Central memory CD4-positive, alpha-beta T cell (primary cell): ENCODE measurements at regions not wholly inside any gene's neighbourhood (a gene's known extent, or its start where the extent isn't known, plus 50 kb on each side); places are given as distances from the start of the nearest gene placed in this dataset.
"Not testable (repeated sequence)": the region's sequence is repeated elsewhere in the genome, so short reads cannot be mapped to it uniquely, and the experiment has no call there.

ENCODE experiments used
- DNase-seq: peaks from one replicate; pipeline ENCODE4 v3.0.0; 2022

GRCh38 chr11:116698080-116698479 is 74.7 kb downstream of the BUD13 start:
- DNase-seq = no peak

GRCh38 chr11:116697639-116698038 is 75.1 kb downstream of the BUD13 start:
- no peak for DNase-seq

DNA sequence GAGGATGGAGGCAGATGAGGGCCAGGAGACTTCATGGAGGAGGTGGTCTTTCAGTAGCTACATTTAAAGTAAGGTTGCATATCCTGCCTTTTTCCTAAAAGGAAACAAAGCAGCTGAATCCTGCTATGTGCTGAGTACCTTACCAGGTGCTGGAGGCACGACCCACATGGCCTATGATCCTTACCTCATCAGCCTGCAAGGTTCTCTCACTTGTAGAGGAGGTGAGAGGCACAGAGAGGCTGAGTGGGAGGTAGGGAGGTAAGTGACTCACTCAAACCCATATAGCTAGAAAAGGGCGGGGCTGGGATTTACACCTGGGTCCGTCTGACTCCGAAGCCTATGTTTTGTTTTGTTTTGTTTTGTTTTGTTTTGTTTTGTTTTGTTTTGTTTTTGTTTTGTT is 75.8 kb downstream of the BUD13 start:
- DNase-seq = no peak

DNA sequence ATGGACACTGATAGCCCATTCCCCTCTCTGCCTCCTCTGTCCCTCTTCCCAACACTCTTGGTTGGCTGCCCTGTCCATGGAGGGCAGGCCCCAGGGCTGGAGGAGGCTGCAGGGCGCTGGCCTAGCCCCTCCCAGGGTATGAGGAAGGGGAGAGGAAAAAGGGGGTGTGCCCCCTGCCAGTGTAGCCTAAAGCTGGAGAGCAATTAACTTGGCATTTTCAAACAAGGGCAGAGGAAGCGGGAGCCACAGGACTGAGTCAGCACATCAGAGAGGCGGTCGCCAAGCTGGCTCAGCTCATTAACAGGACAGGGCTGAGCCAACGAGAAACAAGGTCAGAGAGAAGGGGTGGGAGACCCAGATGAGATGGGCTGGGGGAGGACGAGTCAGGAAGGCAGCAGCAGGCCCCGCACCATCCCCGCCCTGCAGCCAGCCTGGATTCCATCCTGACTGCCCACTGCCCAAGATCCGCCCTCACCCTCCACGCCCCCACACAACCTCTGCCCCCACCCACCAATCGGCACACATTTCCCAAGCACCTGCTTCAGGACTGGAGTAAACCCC is 76.3 kb downstream of the BUD13 start:
- no peak for DNase-seq

- no peak for DNase-seq
These were observed 77.0 kb downstream of the BUD13 start for GRCh38 chr11:116695657-116696254.

GRCh38 chr11:116694815-116695590 is 77.8 kb downstream of the BUD13 start:
- DNase-seq = no peak

GRCh38 chr11:116694349-116694725 is 78.5 kb downstream of the BUD13 start:
- DNase-seq = no peak

DNA sequence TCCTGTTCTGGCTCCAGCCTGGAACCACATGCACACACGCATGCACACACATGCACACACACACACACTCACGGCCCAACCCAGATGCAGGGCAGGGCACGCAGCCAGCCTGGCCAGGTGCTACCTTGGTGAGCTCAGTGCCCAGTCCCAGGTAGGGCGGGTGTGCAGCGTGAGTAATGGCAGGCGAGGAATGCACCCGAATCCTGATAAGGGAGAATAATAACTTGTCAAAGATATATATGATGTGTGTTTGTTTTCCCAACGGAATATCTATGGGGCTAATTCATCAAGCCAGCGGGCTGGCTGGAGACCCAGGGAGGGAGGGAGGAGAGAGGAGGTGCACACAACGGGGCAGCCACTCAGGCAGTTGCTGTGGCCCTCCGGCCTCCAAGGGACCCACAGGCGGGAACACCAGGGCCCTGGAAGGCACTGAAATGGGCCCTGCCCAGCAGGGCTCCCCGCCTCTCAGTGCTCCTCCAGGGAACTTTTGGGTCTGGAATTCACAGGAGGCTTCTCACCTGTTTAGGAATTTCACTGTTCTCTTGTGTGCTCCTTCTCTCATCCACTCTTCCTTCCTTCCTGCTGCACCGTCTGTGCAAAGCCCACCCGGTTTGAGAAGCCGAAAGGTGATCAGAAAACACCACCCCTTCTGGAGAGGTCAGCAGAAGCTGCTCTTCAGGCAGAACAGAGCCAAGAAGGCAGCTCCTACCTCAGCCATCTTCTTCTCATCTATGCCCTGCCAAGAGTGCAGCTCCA is 79.0 kb downstream of the BUD13 start:
- DNase-seq = no peak

GRCh38 chr11:116693102-116693570 is 79.7 kb downstream of the BUD13 start:
- DNase-seq = no peak

DNA sequence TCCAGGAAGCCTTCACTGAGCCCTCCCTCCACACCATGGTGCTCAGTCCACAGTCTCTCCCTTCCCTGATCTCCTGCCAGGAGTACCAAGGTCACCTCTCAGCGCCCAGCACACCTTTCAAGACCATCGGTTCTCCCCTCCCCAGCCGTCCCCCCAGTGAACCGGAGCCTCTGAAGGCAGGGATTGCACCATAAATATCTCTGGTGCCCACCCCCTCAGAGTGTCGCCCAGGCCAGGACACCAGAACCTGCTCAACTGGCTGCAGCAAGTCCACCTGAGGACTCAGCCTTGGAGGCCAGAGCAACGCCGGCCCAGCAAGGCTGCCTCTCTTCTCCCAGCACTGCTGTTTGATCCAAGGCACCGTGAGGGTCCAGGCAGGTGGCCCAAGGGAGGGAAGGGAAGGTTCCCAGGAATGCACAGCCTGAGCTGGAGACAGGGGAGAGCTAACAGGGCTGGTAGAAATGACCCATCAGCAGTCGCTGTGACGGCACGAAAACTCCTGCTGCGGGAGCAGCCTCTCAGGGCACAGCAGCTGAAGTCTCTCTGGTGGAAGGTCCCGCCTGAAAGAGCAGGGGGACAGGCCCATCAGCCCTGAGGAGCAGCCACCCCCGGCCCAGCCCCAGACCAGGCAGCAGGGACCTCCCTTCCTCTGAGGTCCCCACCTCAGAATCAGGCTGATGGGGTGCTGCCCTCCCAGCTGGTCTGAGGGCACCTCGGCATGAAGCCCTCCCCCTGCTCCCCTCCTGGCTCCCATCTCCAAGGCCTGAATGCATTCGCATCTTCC is 80.3 kb downstream of the BUD13 start:
- DNase-seq = no peak

GRCh38 chr11:116691771-116692177 is 81.0 kb downstream of the BUD13 start:
- DNase-seq = peak; percentile 24

GRCh38 chr11:116690611-116691010 is 82.2 kb downstream of the BUD13 start:
- DNase-seq = no peak

GRCh38 chr11:116689413-116690127 is 83.2 kb downstream of the BUD13 start:
- no peak for DNase-seq

- no peak for DNase-seq
These were observed 84.6 kb downstream of the BUD13 start for GRCh38 chr11:116688202-116688540.

- DNase-seq = no peak
These were observed 85.2 kb downstream of the BUD13 start for GRCh38 chr11:116687458-116688201.

GRCh38 chr11:116686866-116687265 is 85.9 kb downstream of the BUD13 start:
- no peak for DNase-seq

DNA sequence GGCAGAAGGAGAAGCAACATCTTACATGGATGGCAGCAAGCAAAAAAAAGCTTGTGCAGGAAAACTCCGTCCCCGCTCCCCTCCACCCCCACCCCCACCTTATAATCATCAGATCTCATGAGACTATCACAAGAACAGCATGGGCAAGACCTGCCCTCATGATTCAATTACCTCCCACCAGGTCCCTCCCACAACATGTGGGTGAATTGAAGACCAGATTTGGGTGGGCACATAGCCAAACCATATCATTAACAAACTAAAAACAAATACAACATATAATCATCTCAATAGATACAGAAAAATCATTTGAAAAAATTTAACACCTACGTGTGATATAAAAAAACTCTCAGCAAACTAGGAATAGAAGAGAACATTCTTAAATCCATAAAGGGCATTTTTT is 88.8 kb downstream of the BUD13 start:
- no peak for DNase-seq

DNA sequence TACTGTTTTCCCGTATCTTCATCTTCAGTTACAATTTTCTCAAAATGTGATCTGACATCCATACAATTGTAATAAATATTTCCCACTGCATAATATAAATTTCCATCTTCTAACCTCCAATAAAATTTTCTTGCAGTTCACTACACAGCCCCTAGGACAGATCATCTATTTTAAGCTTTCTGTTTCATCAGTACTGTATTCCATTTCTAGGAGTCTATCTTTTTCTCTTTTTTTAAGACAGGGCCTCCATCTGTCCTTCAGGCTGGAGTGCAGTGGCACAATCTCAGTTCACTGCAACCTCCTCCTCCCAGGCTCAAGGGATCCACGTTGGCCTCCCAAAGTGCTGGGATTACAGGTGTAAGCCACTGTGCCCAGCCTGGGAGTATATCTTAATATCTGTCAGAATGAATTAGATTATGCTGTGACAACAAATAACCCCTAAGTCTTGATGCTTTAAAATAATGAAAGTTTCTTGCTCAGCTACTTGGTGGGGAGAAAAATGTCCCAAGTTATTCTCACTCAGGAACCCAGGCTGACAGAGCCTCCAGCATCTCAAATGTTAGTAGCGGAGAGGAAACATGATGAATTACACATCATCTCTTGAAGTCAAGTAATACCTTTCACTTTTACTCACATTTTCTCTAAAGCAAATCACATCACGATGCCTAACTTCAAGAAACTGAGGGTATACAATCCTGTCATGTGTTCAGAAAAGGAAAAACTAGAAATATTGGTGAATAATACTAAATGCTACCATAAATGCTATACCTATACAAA is 92.2 kb downstream of the BUD13 start:
- no peak for DNase-seq

- no peak for DNase-seq
These were observed 93.9 kb downstream of the BUD13 start for GRCh38 chr11:116678887-116679286.

DNA sequence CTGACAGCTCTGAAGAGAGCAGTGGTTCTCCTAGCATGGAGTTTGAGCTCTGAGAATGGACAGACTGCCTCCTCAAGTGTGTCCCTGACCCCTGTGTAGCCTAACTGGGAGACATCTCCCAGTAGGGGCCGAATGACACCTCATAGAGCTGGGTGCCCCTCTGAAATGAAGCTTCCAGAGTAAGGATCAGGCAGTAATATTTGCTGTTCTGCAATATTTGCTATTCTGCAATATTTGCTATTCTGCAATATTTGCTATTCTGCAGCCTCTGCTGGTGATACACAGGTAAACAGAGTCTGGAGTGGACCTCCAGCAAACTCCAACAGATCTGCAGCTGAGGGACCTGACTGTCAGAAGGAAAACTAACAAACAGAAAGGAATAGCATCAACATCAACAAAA is 105.5 kb downstream of the BUD13 start:
- not testable (repeated sequence) for DNase-seq
